ENCODE measurements at regions not wholly inside any gene's neighbourhood (a gene's known extent, or its start where the extent isn't known, plus 50 kb on each side); places are given as distances from the start of the nearest gene placed in this dataset.

DNA sequence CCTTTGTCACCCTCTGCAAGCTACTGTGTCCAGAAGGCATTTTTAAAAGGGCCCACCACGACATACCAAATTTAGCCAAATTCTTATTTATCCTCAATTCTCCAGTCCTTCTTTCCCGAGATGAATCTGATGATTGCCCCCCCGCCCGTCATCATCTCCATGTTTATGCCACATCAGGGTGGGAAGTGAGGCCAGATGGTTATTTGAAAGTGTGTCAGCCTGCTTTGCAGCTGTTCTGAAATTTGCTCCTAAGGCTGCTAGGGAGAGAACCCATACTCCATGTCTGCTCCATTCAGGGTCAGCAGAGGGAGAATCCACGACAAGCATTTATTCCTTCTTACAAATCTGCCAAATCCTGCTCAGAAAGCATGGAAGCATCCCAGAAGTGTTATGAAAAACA is 337.8 kb downstream of the ADAMTS20 start:
- Histone ChIP-seq H3K4me3 (ENCODE audit: low read depth in 1 of 3, low read length in 3 of 3) (no peak overlapping the region), H3K36me3 (ENCODE audit: control insufficient read depth in 4 of 4, insufficient read depth in 3 of 4, low read depth in 1 of 4, low read length in 3 of 4) (no peaks in the 10 kb centered on the region), H3K4me1 (ENCODE audit: control insufficient read depth in 4 of 4, insufficient read depth in 4 of 4, low read length in 3 of 4) (no peaks in the 10 kb centered on the region), H3K27ac (ENCODE audit: low read depth in 1 of 2, low read length in 2 of 2) (no peak overlapping the region), H3K9ac (ENCODE audit: low read depth in 1 of 2, low read length in 2 of 2) (no peak overlapping the region), H3K9me3 (ENCODE audit: control insufficient read depth in 4 of 4, low read length in 3 of 4) (no peaks in the 10 kb centered on the region), H3K27me3 (ENCODE audit: control insufficient read depth in 4 of 4, insufficient read depth in 4 of 4, low read length in 3 of 4) (no peaks in the 10 kb centered on the region)
- 83% methylated on average over 5 of the region's 5 CpGs for WGBS
- no peak for TF ChIP-seq MAX (IDR thresholded peaks at IDR 0.05)
- no peak for TF ChIP-seq EGR1 (IDR thresholded peaks at IDR 0.05; ENCODE audit: low read depth in 2 of 2)
- no peak for TF ChIP-seq FOXA1 (IDR thresholded peaks at IDR 0.05)
- no peak for DNase-seq (ENCODE audit: low spot score)

GRCh38 chr12:43213608-43214007 is 338.4 kb downstream of the ADAMTS20 start:
- TF ChIP-seq TAF1 (conservative IDR thresholded peaks at IDR 0.05) (no peak), ZBTB33 (IDR thresholded peaks at IDR 0.05) (no peak), SP1 (IDR thresholded peaks at IDR 0.05) (no peak), ATF3 (IDR thresholded peaks at IDR 0.05) (no peak), EGR1 (IDR thresholded peaks at IDR 0.05; ENCODE audit: low read depth in 2 of 2) (no peak)
- no peak overlapping the region for H3K4me3 ChIP-seq (ENCODE audit: low read depth in 1 of 3, low read length in 3 of 3)
- no peaks in the 10 kb centered on the region for H3K27me3 ChIP-seq (ENCODE audit: control insufficient read depth in 4 of 4, insufficient read depth in 4 of 4, low read length in 3 of 4)
- H3K36me3 ChIP-seq (ENCODE audit: control insufficient read depth in 4 of 4, insufficient read depth in 3 of 4, low read depth in 1 of 4, low read length in 3 of 4) = no peaks in the 10 kb centered on the region
- no peak overlapping the region for H3K9ac ChIP-seq (ENCODE audit: low read depth in 1 of 2, low read length in 2 of 2)
- peaks cover 0 to under 1% (median 0%) of the 10 kb centered on the region in 4 donors for H3K9me3 ChIP-seq (ENCODE audit: control insufficient read depth in 4 of 4, low read length in 3 of 4)
- no peak for DNase-seq (ENCODE audit: low spot score)
- no peaks in the 10 kb centered on the region for H3K4me1 ChIP-seq (ENCODE audit: control insufficient read depth in 4 of 4, insufficient read depth in 4 of 4, low read length in 3 of 4)
- no peak overlapping the region for H3K27ac ChIP-seq (ENCODE audit: low read depth in 1 of 2, low read length in 2 of 2)
- 77% methylated on average over 3 of the region's 3 CpGs for WGBS

GRCh38 chr12:43210485-43211192 is 341.4 kb downstream of the ADAMTS20 start:
- H3K9ac ChIP-seq (ENCODE audit: low read depth in 1 of 2, low read length in 2 of 2) = no peak overlapping the region
- WGBS = 66% methylated on average over 6 of the region's 6 CpGs
- no peaks in the 10 kb centered on the region for H3K27me3 ChIP-seq (ENCODE audit: control insufficient read depth in 4 of 4, insufficient read depth in 4 of 4, low read length in 3 of 4)
- DNase-seq (ENCODE audit: low spot score) = no peak
- TF ChIP-seq ATF3 (IDR thresholded peaks at IDR 0.05) (no peak), FOXA2 (IDR thresholded peaks at IDR 0.05) (no peak), MAX (IDR thresholded peaks at IDR 0.05) (no peak), HNF4A (conservative IDR thresholded peaks at IDR 0.05) (no peak), JUND (IDR thresholded peaks at IDR 0.05) (no peak), FOXA1 (IDR thresholded peaks at IDR 0.05) (no peak), EGR1 (IDR thresholded peaks at IDR 0.05; ENCODE audit: low read depth in 2 of 2) (no peak), TAF1 (conservative IDR thresholded peaks at IDR 0.05) (no peak), ZBTB33 (IDR thresholded peaks at IDR 0.05) (no peak), RXRA (IDR thresholded peaks at IDR 0.05) (no peak), GABPA (IDR thresholded peaks at IDR 0.05 in 1 of 2, conservative IDR thresholded peaks at IDR 0.05 in 1 of 2) (no peak), CTCF (IDR thresholded peaks at IDR 0.05; ENCODE audit: low read depth, low read length, missing input control) (no peak)
- TF ChIP-seq, protein P1, sequence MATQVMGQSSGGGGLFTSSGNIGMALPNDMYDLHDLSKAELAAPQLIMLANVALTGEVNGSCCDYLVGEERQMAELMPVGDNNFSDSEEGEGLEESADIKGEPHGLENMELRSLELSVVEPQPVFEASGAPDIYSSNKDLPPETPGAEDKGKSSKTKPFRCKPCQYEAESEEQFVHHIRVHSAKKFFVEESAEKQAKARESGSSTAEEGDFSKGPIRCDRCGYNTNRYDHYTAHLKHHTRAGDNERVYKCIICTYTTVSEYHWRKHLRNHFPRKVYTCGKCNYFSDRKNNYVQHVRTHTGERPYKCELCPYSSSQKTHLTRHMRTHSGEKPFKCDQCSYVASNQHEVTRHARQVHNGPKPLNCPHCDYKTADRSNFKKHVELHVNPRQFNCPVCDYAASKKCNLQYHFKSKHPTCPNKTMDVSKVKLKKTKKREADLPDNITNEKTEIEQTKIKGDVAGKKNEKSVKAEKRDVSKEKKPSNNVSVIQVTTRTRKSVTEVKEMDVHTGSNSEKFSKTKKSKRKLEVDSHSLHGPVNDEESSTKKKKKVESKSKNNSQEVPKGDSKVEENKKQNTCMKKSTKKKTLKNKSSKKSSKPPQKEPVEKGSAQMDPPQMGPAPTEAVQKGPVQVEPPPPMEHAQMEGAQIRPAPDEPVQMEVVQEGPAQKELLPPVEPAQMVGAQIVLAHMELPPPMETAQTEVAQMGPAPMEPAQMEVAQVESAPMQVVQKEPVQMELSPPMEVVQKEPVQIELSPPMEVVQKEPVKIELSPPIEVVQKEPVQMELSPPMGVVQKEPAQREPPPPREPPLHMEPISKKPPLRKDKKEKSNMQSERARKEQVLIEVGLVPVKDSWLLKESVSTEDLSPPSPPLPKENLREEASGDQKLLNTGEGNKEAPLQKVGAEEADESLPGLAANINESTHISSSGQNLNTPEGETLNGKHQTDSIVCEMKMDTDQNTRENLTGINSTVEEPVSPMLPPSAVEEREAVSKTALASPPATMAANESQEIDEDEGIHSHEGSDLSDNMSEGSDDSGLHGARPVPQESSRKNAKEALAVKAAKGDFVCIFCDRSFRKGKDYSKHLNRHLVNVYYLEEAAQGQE (IDR thresholded peaks at IDR 0.05) = no peak
- H3K4me3 ChIP-seq (ENCODE audit: low read depth in 1 of 3, low read length in 3 of 3) = no peak overlapping the region
- no peaks in the 10 kb centered on the region for H3K36me3 ChIP-seq (ENCODE audit: control insufficient read depth in 4 of 4, insufficient read depth in 3 of 4, low read depth in 1 of 4, low read length in 3 of 4)
- H3K9me3 ChIP-seq (ENCODE audit: control insufficient read depth in 4 of 4, low read length in 3 of 4) = peaks cover 0 to 2% (median 0%) of the 10 kb centered on the region in 4 donors
- no peak overlapping the region for H3K27ac ChIP-seq (ENCODE audit: low read depth in 1 of 2, low read length in 2 of 2)
- no peaks in the 10 kb centered on the region for H3K4me1 ChIP-seq (ENCODE audit: control insufficient read depth in 4 of 4, insufficient read depth in 4 of 4, low read length in 3 of 4)

Measured in liver (tissue), 8 donors.